HG03196 (cell line): ENCODE measurements at regions not wholly inside any gene's neighbourhood (a gene's known extent, or its start where the extent isn't known, plus 50 kb on each side); places are given as distances from the start of the nearest gene placed in this dataset.
"Not testable (repeated sequence)": the region's sequence is repeated elsewhere in the genome, so short reads cannot be mapped to it uniquely, and the experiment has no call there.

Experiments used
- ATAC-seq: cut with Tn5 transposase; IDR thresholded peaks from one replicate; pipeline ENCODE4 v1.9.1; 2021; ENCODE audit not compliant: unreplicated experiment

DNA sequence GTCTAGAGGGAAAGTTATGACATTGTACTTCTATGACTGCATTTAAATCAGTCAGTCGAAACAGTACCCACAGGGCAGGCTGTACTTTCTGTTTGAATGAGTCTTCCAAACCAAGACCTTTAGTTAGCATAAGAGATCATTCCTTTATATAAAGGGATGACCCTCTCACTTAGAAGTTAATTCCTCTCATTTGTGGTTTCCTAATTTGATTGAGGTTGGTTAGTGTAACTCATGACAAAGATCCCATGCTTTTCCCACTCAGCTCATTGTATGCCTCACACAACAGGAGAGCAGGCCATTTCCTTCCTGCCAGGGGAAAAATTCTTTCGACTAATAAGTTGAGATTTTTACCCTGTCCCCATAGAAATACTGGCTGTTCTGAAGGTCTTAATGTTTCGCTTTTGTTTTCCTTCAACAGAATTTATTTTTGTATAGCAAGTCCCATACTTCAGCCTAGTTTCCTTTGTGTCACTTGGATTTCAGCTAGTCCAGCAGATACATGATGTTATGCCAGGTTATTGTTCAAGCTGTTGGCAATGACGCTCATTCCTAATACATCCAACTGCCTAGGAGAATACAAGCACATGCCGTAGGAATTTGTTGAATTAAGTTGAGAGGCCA lies 500.7 kb downstream of the SPATA31D1 start:
- no peak for ATAC-seq

DNA sequence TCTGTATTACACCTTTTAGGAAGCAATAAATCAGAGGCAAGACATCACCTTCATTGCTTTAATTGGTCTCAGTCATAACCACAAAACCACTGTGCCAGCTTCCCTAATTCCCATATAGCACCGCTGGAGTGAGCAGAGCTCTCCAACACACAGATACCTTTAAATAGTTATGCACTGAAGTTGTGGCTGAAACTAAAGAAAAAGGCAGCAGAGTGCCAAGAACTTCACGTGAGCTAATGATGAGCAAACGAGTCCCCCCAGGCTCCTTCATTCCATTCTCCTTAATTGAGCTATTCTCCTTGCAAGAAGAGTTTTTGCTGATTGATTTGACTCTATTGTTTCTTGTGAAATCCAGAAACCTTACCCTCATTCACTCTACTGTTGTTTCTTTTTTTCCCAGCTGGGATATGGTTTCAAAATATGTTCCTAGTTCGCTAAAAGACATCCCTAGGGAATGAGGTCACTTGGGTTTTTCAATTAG lies 501.5 kb downstream of the SPATA31D1 start:
- no peak for ATAC-seq

DNA sequence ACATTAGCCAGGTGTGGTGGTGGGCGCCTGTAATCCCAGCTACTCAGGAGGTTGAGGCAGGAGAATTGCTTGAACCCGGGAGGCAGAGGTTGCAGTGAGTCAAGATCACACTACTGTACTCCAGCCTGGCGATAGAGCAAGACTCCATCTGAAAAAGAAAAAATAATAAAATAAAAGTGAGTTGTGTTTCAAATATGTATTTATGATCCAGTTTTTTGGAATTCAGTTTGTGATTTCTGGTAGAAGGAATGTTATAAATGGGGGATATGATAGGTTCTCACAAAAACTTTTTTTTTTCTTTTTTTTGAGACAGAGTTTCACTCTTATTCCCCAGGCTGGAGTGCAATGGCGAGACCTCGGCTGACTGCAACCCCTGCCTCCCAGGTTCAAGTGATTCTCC lies 502.2 kb downstream of the SPATA31D1 start:
- ATAC-seq, result not testable (repeated sequence)

DNA sequence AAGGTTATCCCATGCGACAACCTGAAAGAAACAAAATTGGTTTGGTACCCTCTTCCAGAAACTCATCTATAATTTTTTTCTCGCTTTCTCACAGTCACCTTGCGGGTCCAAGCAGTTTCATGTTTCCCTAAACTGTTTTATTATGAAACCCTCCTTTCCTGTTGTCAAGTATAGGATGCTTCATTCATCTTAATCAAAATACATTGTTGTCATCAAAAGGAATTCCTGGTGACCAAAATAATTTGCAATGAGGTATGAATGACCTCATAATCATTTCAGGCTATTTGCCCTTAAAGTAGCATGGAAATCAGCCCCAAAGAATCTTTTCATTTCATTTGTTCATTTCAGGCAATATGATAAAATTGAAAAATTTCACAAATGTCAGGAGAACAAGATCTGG lies 503.0 kb downstream of the SPATA31D1 start:
- ATAC-seq, result no peak

DNA sequence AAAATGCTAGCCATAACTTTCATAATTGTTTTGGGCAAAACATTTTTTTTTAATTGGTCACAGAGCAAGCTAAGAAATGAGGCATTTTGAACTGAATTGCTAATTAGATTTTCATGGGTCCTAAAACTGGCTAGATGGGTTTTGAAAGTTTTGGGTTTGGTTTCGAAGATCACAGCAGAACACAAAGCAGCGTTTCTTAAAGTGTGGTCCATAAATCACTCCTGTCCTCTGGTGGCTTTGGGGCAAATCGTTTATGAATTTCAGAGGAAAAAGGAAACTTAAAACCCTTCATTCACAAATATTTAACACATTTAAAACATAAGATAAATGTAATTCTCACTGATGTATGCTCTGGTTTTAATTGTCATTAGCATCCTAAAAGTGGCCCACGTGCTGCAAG lies 503.7 kb downstream of the SPATA31D1 start:
- ATAC-seq, result no peak

DNA sequence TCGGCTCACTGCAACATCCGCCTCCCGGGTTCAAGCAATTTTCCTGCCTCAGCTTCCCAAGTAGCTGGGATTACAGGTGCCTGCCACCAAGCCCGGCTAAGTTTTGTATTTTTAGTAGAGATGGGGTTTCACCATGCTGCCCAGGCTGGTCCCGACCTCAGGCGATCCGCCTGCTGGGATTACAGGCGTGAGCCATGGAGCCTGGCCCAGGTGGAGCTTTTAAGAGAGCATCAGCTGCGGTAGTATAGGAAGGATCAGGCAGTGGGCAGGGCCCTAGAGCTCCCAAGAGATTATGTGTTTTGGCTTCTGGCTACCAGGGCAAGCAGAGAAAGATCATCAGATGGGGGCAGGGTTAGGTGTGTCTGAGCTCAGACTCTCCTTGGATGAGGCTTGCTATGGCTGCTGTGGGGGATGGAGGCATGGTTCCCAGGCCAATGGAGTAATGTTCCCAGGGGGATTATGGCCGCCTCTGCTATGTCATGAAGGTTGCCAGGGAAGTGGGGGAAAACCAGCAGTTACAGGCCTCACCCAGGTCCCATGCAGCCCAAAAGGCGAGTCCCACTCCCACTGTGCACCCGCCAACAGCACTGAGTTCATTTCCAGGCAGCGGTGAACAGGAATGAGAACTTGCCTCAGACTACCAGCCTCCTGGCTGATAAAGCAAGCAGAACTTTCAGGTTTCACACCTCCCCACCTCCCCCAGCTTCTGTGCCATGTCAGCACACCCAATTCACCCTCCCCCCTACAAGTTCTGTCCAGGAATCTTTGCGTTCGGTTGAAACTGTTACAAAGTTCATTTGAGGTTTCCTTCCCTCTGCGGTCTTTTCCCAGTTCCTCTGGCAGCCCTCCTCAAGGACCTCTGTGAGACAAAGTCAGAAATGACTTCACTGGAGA lies 507.6 kb downstream of the SPATA31D1 start:
- no peak for ATAC-seq

DNA sequence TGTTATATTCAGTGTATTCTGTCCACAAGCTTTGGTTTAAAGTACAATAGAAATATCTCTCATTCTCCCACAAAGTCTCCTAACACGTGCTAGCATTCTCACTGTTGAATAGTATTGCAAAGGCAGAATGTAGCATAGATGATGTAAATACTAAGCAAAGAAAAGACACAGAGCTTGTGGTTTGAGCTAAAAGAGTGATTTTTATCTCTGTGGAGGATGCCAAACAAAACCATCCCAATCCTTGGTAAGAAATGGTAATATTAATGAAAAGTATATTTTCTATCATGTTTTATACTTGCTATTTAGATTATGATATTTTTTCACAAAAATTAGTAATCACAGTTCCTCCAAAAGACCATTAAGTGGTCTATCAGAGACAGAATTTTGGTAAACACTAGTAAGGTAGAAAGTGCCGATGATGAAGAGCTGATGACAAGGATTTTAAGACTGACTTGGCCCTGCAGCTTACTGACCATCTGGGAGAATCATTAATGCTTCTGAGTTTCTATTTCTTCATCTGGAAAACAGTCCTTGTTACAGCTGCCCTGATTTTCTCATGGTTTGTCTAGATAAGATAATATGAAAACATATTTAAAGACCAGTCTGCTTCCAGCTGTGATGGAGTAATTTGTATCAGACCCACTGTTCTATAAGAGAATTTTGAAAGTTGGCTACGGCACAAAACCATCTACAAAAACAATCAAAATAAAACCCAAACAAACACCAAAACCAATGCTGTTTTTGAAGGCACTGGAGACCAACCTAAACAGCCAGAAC lies 510.2 kb downstream of the SPATA31D1 start:
- ATAC-seq, result no peak

DNA sequence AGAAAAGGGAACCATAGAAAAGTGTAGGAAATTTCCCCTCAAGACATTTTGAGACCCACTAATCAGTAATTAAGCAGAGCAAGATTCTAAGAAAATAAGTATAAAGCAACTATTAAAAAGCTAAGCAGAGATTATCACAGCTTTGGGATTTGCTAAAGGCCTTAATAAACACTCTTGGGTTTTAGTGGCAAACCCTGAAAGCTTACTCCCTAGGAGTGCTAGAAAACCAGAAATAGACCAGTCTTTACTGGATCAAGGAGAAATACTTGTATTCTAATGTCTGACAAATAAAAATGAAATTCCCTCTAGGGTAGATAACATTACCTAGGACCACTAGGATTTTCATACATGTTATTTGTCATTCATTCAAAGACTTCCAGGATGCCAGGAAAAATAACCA lies 510.8 kb downstream of the SPATA31D1 start:
- ATAC-seq, result no peak

DNA sequence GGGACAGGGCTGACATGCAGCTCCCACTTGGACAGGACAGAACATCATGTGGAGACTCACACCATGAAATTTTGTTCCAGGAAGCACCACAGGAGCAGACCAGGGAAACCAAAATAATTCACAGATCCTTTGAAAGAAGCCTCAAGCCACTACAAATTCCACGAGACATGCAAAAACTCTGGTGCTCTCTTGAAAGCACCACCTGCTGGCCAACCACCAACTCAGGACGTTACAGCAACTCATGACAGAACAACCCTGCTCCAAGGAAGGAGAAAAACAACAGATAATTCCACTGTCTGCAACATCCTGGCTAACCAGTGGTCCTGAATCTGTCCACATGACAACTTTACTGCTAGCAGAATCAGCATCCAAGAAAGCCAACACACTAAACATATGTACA lies 516.0 kb downstream of the SPATA31D1 start:
- no peak for ATAC-seq

DNA sequence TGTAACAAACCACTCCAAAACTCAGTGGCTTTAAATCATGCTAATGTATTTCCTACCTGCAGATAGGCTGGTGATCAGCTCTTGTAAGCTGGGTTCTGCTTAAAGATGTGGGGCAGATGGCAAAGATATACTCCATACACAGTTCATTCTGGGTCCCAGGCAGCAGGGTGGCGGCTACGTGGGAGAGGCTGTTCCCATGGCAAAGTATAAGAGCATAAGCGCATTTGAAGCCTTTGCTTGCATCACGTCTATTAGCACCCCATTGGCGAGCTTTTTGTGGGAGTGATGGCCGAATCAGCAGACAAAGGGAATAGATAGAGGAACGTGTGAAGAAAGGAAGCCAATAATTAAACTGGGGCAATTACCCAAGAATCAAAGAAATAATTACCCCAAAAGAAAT lies 523.1 kb downstream of the SPATA31D1 start:
- no peak for ATAC-seq

DNA sequence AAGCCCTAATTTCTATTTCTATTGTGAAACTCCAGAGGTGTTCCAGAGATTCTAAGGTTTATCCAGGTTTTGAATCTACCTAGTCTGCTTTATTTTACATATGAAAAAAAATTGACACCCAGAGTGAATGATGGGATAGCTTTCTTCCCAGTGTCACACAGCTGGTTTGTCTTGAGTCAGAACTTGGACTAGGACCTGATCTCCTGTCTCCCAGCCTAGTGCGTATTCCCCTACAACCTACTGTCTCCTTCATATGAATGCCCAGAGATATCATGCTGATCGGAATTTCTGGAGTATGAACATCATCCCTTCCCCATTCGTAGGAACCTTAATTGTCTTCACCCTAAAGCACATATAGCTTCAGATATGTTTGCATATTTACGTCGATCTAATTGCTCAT lies 524.2 kb downstream of the SPATA31D1 start:
- no peak for ATAC-seq

DNA sequence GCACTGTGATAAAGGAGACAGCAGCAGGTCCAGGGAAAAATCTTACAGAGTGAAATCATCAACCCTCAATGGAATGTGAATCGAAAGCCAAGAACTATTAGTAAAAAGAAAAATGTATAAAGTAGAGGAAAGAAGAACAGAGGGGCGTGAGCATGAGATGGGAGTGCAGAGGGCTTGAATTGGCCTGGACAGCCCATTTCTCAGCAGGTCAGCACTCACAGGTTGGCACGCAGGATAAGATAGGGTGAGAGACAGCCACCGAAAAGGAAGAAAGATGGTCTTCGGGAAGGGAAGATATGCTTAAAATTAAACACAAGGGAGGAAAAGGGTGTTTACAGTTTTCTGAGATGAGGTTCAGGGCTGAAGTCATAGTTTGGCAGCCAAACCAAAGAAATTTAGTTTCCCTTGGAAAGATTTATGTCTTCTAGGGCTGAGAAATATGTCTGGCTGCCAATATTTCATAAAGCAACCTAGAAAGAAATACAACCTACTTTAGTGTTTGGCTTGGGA lies 524.7 kb downstream of the SPATA31D1 start:
- no peak for ATAC-seq

DNA sequence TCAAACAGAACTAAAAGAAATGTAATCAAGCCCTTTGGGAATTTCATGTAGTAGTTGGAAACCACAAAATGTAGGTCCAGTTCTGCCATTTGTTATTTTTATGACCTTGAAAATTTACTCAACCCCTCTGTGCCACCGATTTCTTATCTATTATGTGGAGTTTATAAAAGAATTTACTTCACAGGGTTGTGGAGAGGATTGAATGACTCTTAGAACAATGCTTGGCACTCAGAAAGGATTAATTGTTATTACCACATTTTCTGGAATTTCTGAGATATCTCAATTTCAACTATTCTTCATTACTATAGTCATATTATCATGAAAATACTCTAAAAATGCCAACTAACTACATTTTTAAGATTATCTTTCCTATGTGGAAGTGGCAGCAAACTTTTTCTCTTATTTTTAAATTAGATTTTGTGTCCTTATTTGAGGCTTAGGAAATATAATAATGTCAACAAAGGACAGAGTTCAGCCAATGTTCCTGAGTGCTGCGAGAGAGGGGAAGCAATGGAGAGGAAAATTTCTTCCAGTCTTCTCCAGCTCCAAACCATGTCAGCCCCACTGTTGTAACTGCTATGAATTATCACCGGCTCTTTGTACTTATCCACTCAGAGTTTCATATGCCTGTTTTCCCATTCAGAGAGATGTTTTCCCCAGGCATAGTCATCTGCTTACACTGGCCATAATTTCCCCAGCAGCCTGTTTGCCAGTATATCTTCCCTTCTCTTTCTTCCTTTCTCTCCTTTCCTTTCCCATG lies 525.6 kb downstream of the SPATA31D1 start:
- ATAC-seq, result no peak

DNA sequence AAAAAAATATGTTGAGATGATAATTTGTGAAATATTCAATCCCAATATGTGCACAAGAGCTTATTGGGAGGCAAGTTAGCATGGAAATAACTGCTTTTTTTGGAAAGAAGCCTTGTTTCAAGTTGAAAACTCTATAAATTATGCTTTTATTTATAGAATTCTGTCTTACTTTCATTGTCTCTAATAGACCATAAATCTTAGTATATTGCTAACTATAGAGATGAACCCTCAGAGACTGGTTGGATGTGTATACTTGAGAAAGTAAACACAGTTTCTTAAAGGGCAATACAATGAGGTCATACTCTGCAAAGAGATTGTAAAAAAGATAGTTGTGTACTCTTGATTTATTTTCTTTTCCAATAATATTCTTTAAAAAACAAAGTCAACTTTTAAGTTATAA lies 530.3 kb downstream of the SPATA31D1 start:
- no peak for ATAC-seq

DNA sequence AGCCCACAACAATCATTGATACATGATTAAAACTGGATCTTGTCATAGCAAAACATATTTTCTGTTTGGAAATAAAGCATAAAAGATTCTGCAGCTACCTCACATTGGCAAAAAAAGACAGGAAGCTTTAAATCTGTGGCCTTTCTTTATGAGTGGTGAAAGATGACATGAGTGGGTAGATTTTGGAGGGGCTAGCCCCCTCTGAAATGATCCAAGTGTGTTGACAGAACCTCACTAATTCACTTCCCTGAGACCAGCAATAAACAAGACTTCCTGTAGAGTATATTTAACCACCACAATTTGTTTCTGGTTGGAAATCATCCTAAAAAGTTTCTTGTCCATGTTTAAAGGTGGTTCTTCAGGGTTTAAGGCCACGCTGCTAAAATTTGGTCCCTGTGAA lies 530.8 kb downstream of the SPATA31D1 start:
- no peak for ATAC-seq

DNA sequence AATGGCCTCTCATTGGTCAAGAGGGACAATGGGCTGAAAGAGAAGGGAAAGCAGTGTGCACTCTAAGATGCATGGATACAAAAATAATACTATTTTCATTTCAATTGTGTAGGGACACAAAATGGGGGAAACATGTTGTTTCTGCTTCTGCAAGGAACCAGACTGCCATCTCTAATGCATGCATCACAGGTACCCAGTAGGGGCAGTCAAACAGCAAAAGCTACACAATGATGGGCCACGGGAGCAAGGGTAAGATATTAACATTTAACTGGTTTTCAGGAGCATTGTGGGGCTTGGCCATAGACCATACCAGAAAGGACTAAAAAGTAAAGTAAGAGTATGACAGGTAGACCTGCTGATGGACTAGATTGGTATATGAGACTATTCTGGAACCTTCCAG lies 535.8 kb downstream of the SPATA31D1 start:
- no peak for ATAC-seq

DNA sequence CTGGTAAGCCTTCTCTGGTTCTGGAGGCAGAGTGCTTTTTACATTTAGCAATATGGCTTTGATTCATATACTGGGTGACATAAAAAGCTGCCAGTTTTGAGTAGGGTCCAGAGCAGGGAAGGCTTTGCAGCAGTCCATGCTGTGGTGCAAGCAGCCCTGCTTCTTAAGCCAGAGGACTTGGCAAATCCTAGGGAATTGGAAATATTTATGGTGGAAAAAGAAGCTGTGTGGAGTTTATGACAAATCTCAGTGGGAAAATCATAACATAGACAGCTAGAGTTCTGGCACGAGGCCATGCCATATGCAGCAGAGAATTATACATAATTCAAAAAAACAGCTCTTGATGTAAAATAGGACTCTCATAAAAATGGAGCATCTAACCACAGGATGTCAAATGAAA lies 536.4 kb downstream of the RASEF start:
- no peak for ATAC-seq

DNA sequence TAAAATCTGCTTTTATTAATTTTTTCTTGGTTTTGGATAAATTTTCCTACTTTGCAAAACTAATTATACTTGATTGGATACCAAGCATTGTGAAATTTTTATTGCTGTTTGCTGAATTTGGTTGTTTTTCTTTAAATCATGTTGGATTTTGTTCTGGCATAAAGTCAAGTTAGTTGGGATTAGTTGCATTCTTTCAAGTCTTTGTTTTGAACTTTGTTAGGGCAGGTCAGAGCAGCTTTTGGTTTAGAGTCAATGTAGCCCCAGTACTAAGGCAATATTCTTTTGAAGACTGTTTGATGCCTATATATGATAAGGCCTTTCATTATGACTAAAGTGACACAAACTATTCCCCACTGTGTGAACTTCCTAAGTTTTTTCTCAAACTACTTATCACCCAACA lies 531.1 kb downstream of the RASEF start:
- no peak for ATAC-seq

DNA sequence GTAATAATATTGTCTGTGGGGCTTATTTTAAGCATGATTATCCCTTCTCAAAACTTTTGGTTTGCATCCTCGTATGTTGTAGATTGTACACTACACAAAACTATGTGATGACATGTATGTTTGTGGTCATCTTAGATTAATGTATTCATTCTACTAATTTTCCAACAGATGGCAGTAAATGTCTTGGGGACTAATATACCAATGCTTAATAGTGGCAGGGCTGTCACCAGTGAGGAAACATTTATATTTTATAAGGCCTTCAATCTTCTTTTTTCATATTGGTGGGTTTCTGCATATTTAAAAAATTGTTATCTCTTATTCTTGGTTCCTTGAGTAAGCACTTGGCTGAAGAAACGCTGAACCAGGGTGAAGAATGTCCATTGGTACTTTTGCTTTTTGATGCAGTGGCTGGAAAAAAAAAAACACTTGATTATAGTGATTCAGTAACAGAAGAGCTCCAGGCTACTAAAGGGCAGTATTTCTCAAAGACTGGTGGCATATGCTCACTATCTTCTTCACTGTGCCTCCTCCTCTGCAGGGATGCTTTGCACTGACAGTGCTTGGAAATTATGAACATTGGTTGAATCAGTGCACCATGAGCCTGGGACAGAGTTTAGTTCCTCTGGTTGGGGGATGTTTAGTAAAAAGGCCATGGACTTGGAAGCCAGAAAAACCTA lies 530.3 kb downstream of the RASEF start:
- ATAC-seq, result no peak

DNA sequence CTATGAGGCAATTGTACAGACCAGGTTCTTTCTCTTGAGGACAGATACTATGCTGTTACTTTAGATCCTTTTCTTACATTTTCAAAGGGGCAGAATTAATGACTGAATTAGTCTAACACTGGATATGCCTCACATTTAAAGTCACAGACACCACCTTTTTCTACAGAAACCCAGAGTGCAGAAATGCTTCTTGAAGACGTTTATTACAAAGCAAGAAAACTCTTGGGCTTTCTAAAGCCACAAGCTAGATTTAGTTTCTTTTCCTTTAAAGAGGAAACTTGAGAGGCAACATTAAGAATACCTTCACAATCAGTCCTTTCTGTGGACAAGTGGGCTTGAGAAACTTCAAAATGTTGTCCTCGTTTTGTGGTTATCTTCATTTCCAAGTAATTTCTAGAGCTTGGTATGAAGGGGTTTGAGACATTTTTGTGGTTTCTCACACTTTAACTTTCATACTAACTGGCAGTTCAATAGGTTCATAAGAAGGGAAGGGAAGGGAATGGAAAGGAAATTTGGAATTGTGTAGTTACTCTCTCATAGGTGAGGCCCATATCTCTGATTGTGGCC lies 527.4 kb downstream of the RASEF start:
- no peak for ATAC-seq
